ENCODE measurements at regions not wholly inside any gene's neighbourhood (a gene's known extent, or its start where the extent isn't known, plus 50 kb on each side); places are given as distances from the start of the nearest gene placed in this dataset.

DNA sequence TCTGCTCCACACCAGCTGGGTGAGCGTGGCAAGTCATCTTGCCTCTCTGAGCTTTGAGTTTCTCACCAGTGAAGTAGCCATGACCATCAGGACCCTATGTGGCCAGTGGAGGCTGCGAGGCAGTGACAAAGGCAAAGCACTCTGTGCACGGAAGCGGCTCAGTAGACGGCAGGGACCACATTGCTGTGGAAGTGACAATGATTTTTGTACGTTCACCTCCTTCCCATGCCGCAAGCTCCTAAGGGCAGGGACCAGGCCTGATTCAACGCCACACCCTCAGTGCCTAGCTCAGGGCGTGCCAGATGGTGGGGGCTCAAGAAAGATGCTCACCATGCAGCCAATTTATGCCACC, 210.5 kb downstream of the MATN1 start:
- TF ChIP-seq, protein P1, sequence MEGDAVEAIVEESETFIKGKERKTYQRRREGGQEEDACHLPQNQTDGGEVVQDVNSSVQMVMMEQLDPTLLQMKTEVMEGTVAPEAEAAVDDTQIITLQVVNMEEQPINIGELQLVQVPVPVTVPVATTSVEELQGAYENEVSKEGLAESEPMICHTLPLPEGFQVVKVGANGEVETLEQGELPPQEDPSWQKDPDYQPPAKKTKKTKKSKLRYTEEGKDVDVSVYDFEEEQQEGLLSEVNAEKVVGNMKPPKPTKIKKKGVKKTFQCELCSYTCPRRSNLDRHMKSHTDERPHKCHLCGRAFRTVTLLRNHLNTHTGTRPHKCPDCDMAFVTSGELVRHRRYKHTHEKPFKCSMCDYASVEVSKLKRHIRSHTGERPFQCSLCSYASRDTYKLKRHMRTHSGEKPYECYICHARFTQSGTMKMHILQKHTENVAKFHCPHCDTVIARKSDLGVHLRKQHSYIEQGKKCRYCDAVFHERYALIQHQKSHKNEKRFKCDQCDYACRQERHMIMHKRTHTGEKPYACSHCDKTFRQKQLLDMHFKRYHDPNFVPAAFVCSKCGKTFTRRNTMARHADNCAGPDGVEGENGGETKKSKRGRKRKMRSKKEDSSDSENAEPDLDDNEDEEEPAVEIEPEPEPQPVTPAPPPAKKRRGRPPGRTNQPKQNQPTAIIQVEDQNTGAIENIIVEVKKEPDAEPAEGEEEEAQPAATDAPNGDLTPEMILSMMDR (IDR thresholded peaks at IDR 0.05) = no peak
- no peak for TF ChIP-seq POLR2A (IDR thresholded peaks at IDR 0.05)
- no peak for TF ChIP-seq POLR2AphosphoS5 (IDR thresholded peaks at IDR 0.05)

All from upper lobe of left lung (tissue), 4 donors.